Esophagus squamous epithelium (tissue), 4 donors: ENCODE measurements at regions not wholly inside any gene's neighbourhood (a gene's known extent, or its start where the extent isn't known, plus 50 kb on each side); places are given as distances from the start of the nearest gene placed in this dataset.
"Not testable (repeated sequence)": the region's sequence is repeated elsewhere in the genome, so short reads cannot be mapped to it uniquely, and the experiment has no call there.

ENCODE experiments used
- POLR2A ChIP-seq, 4 donors: fragments of 450-650 bp; IDR thresholded peaks; one replicate each; pipeline ENCODE4 v1.6.1; 2017; ENCODE audit warnings: antibody characterized with exemption in 4 of 4, mild to moderate bottlenecking in 4 of 4, moderate library complexity in 3 of 4
- TF ChIP-seq, protein P1 (sequence below), 6 experiments: fragments of 450-650 bp in 4 of 6; fragments of 200-600 bp in 2 of 6; sonication (generic) in 2 of 6; IDR thresholded peaks; one replicate each; pipeline ENCODE4 v1.5.1; 2016 to 2019; ENCODE audit warnings: antibody characterized with exemption in 6 of 6, mild to moderate bottlenecking in 4 of 6, moderate library complexity in 4 of 6

DNA sequence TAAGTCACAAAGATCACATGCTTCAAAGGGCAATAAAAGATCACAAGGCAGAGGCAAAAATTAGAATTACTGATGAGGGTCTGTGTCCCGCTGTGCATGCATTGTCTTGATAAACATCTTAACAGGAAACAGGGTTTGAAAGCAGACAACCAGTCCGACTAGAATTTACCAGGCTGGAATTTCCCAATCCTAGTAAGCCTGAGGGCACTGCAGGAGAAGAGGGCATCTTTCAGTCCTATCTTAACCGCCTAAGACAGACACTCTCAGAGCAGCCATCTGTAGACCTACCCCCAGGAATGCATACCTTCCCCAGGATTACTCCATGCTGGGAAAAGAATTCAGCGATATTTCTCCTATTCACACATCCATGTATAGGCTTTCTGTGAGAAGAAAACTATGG, 465.8 kb upstream of the TMEFF2 start:
- TF ChIP-seq, protein P1, sequence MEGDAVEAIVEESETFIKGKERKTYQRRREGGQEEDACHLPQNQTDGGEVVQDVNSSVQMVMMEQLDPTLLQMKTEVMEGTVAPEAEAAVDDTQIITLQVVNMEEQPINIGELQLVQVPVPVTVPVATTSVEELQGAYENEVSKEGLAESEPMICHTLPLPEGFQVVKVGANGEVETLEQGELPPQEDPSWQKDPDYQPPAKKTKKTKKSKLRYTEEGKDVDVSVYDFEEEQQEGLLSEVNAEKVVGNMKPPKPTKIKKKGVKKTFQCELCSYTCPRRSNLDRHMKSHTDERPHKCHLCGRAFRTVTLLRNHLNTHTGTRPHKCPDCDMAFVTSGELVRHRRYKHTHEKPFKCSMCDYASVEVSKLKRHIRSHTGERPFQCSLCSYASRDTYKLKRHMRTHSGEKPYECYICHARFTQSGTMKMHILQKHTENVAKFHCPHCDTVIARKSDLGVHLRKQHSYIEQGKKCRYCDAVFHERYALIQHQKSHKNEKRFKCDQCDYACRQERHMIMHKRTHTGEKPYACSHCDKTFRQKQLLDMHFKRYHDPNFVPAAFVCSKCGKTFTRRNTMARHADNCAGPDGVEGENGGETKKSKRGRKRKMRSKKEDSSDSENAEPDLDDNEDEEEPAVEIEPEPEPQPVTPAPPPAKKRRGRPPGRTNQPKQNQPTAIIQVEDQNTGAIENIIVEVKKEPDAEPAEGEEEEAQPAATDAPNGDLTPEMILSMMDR (IDR thresholded peaks at IDR 0.05): not testable (repeated sequence)
- TF ChIP-seq POLR2A (IDR thresholded peaks at IDR 0.05): not testable (repeated sequence)
